ENCODE measurements at regions not wholly inside any gene's neighbourhood (a gene's known extent, or its start where the extent isn't known, plus 50 kb on each side); places are given as distances from the start of the nearest gene placed in this dataset.

GRCh38 chr15:94838281-94838680, 606.9 kb downstream of the MCTP2 start (continued):
- no peak for TF ChIP-seq CTCF (IDR thresholded peaks at IDR 0.05)

GRCh38 chr15:94840794-94841783, 609.7 kb downstream of the MCTP2 start:
- H3K27me3 ChIP-seq (ENCODE audit: insufficient read depth), result no peaks in the 10 kb centered on the region
- 22% methylated on average over 10 of the region's 10 CpGs for WGBS (ENCODE audit: low lambda C conversion rate)
- no peaks in the 10 kb centered on the region for H3K9me3 ChIP-seq
- ChIA-PET CTCF (no interaction called here), POLR2A (no interaction called here)
- no peaks in the 10 kb centered on the region for H3K4me1 ChIP-seq (ENCODE audit: control insufficient read depth in 1 of 2, insufficient read depth in 2 of 2, low read depth in 1 of 2, low read length in 1 of 2)
- H3K79me2 ChIP-seq (ENCODE audit: insufficient read depth), result no peaks in the 10 kb centered on the region
- H3K27ac ChIP-seq (ENCODE audit: low read depth in 2 of 2, low read length in 1 of 2), result no peak overlapping the region
- no peaks in the 10 kb centered on the region for H4K20me1 ChIP-seq (ENCODE audit: insufficient read depth)
- no peak overlapping the region for H3K4me2 ChIP-seq
- H3K36me3 ChIP-seq (replicated peaks in 1 of 2; ENCODE audit: control insufficient read depth in 1 of 2, insufficient read depth in 2 of 2, low read length in 1 of 2), result no peaks in the 10 kb centered on the region
- no peak overlapping the region for H3K9ac ChIP-seq
- H3K9me2 ChIP-seq, result no peaks in the 10 kb centered on the region
- no peak overlapping the region for H3K4me3 ChIP-seq (ENCODE audit: low read depth in 2 of 2, low read length in 1 of 2)
- H3F3A ChIP-seq (replicated peaks; ENCODE audit: insufficient read depth), result no peaks in the 10 kb centered on the region
- TF ChIP-seq MEF2A (IDR thresholded peaks at IDR 0.05; ENCODE audit: borderline replicate concordance, low read depth) (no peak), RXRA (IDR thresholded peaks at IDR 0.05; ENCODE audit: borderline replicate concordance, low read depth) (no peak), TAF1 (IDR thresholded peaks at IDR 0.05; ENCODE audit: borderline replicate concordance, low read depth, low read length) (no peak)
- DNase-seq, result no peak
- no peak overlapping the region for H2AFZ ChIP-seq (ENCODE audit: low read depth)

GRCh38 chr15:94843060-94843459, 611.7 kb downstream of the MCTP2 start:
- Histone ChIP-seq H3K4me1 (ENCODE audit: control insufficient read depth in 1 of 2, insufficient read depth in 2 of 2, low read depth in 1 of 2, low read length in 1 of 2) (no peaks in the 10 kb centered on the region), H3K27ac (ENCODE audit: low read depth in 2 of 2, low read length in 1 of 2) (no peak overlapping the region), H3K36me3 (replicated peaks in 1 of 2; ENCODE audit: control insufficient read depth in 1 of 2, insufficient read depth in 2 of 2, low read length in 1 of 2) (no peaks in the 10 kb centered on the region), H3K9me2 (no peaks in the 10 kb centered on the region), H3F3A (replicated peaks; ENCODE audit: insufficient read depth) (no peaks in the 10 kb centered on the region), H3K4me3 (ENCODE audit: low read depth in 2 of 2, low read length in 1 of 2) (no peak overlapping the region), H3K79me2 (ENCODE audit: insufficient read depth) (no peaks in the 10 kb centered on the region), H3K9me3 (no peaks in the 10 kb centered on the region), H4K20me1 (ENCODE audit: insufficient read depth) (no peaks in the 10 kb centered on the region), H3K27me3 (ENCODE audit: insufficient read depth) (no peaks in the 10 kb centered on the region), H3K4me2 (no peak overlapping the region), H2AFZ (ENCODE audit: low read depth) (no peak overlapping the region), H3K9ac (no peak overlapping the region)
- POLR2A ChIA-PET, result no interaction called here
- DNase-seq, result no peak
- CTCF ChIA-PET, result no interaction called here
- TF ChIP-seq JUND (IDR thresholded peaks at IDR 0.05), result no peak
- no peak for TF ChIP-seq FOSL2 (IDR thresholded peaks at IDR 0.05; ENCODE audit: borderline replicate concordance, low read depth)
- TF ChIP-seq FOXM1 (IDR thresholded peaks at IDR 0.05; ENCODE audit: low read depth), result no peak
- TF ChIP-seq RFX5 (IDR thresholded peaks at IDR 0.05; ENCODE audit: low read length), result no peak
- no peak for TF ChIP-seq PBX3 (IDR thresholded peaks at IDR 0.05)
- no peak for TF ChIP-seq RAD21 (IDR thresholded peaks at IDR 0.05; ENCODE audit: low read length)
- no peak for TF ChIP-seq FOXJ3 (CRISPR knock-in tag; IDR thresholded peaks at IDR 0.05)
- no peak for TF ChIP-seq MXI1 (IDR thresholded peaks at IDR 0.05; ENCODE audit: low read depth, low read length)
- TF ChIP-seq ZBTB33 (IDR thresholded peaks at IDR 0.05; ENCODE audit: borderline replicate concordance, low read depth), result no peak
- TF ChIP-seq ELF1 (IDR thresholded peaks at IDR 0.05), result no peak
- no peak for TF ChIP-seq RCOR1 (IDR thresholded peaks at IDR 0.05; ENCODE audit: low read length)
- no peak for TF ChIP-seq EZH2phosphoT487 (IDR thresholded peaks at IDR 0.05; ENCODE audit: borderline replicate concordance, low read depth)
- TF ChIP-seq YY1 (IDR thresholded peaks at IDR 0.05; ENCODE audit: low read depth), result no peak
- TF ChIP-seq CTCF (IDR thresholded peaks at IDR 0.05), result no peak
